ENCODE measurements at regions not wholly inside any gene's neighbourhood (a gene's known extent, or its start where the extent isn't known, plus 50 kb on each side); places are given as distances from the start of the nearest gene placed in this dataset.

DNA sequence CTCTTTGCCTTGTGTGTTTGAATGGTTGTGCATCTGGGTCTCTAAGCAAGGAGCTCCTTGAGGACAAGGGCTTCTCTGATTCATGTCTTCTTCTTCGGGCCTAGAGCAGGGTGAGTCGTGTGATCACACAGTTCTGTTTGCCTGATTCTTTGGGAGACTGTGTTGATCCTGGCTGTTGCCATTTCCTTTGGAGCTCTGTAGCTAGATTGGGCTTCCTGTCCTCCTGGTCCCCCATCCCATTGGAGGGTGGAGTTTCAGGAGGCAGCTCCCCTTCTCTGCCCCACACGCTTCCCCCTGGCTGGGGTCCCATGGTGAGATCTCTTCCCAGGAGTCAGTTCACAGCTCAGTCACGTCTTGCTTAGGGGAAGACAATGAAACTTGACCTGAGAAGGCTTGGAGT is 92.8 kb downstream of the TRIB2 start:
- no peak for DNase-seq
- TF ChIP-seq, protein P1, sequence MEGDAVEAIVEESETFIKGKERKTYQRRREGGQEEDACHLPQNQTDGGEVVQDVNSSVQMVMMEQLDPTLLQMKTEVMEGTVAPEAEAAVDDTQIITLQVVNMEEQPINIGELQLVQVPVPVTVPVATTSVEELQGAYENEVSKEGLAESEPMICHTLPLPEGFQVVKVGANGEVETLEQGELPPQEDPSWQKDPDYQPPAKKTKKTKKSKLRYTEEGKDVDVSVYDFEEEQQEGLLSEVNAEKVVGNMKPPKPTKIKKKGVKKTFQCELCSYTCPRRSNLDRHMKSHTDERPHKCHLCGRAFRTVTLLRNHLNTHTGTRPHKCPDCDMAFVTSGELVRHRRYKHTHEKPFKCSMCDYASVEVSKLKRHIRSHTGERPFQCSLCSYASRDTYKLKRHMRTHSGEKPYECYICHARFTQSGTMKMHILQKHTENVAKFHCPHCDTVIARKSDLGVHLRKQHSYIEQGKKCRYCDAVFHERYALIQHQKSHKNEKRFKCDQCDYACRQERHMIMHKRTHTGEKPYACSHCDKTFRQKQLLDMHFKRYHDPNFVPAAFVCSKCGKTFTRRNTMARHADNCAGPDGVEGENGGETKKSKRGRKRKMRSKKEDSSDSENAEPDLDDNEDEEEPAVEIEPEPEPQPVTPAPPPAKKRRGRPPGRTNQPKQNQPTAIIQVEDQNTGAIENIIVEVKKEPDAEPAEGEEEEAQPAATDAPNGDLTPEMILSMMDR (IDR thresholded peaks at IDR 0.05), result no peak
- Mint-ChIP-seq H3K9me3 (no peaks in the 10 kb centered on the region), H3K27me3 (peaks cover 2% of the 10 kb centered on the region), H3K4me1 (ENCODE audit: low read depth) (peaks cover 2% of the 10 kb centered on the region), H3K36me3 (ENCODE audit: low read depth) (no peaks in the 10 kb centered on the region), H3K27ac (no peak overlapping the region), H3K4me3 (no peak overlapping the region)
- ChIA-PET POLR2A (interaction anchor here (0.6 kb wide), 1 partner anchor 1381 kb away, joined by 4 read pairs; no protein-coding TSS in a partner anchor), CTCF (no interaction called here)
- no peak for ATAC-seq
- intact Hi-C loops (cut with micrococcal nuclease), result no loop called here

GRCh38 chr2:12811916-12812315 is 95.2 kb downstream of the TRIB2 start:
- Mint-ChIP-seq H3K9me3 (no peaks in the 10 kb centered on the region), H3K4me1 (ENCODE audit: low read depth) (peaks cover 16% of the 10 kb centered on the region)

GRCh38 chr2:12813166-12813565 is 96.4 kb downstream of the TRIB2 start:
- CTCF ChIA-PET, result no interaction called here
- Mint-ChIP-seq H3K36me3 (ENCODE audit: low read depth) (no peaks in the 10 kb centered on the region), H3K4me1 (ENCODE audit: low read depth) (peaks cover 18% of the 10 kb centered on the region), H3K4me3 (no peak overlapping the region), H3K9me3 (no peaks in the 10 kb centered on the region), H3K27ac (no peak overlapping the region), H3K27me3 (peaks cover under 1% of the 10 kb centered on the region)
- ATAC-seq, result no peak
- TF ChIP-seq, protein P1 (IDR thresholded peaks at IDR 0.05), result no peak
- DNase-seq, result no peak
- POLR2A ChIA-PET, result interaction anchor here (0.6 kb wide), 1 partner anchor 14 kb away, joined by 3 read pairs; no protein-coding TSS in a partner anchor
- intact Hi-C loops (cut with micrococcal nuclease), result no loop called here

More at GRCh38 chr2:12811916-12812315, 95.2 kb downstream of the TRIB2 start:
- no peaks in the 10 kb centered on the region for H3K36me3 Mint-ChIP-seq (ENCODE audit: low read depth)
- no peak for DNase-seq
- H3K27ac Mint-ChIP-seq, result no peak overlapping the region
- H3K4me3 Mint-ChIP-seq, result no peak overlapping the region
- intact Hi-C loops (cut with micrococcal nuclease), result no loop called here
- ATAC-seq, result no peak
- TF ChIP-seq, protein P1 (IDR thresholded peaks at IDR 0.05), result no peak
- peaks cover 2% of the 10 kb centered on the region for H3K27me3 Mint-ChIP-seq
- ChIA-PET CTCF (no interaction called here), POLR2A (no interaction called here)

- Mint-ChIP-seq H3K27ac (no peak overlapping the region), H3K9me3 (no peaks in the 10 kb centered on the region), H3K27me3 (peaks cover 2% of the 10 kb centered on the region), H3K36me3 (ENCODE audit: low read depth) (no peaks in the 10 kb centered on the region), H3K4me1 (ENCODE audit: low read depth) (peaks cover 30% of the 10 kb centered on the region), H3K4me3 (no peak overlapping the region)
- ChIA-PET CTCF (no interaction called here), POLR2A (no interaction called here)
- DNase-seq (no peak), ATAC-seq (peak; percentile 61)
- TF ChIP-seq, protein P1 (IDR thresholded peaks at IDR 0.05), result no peak
- intact Hi-C loops (cut with micrococcal nuclease), result no loop called here
Measured at GRCh38 chr2:12816379-12817306, 99.9 kb downstream of the TRIB2 start.

GRCh38 chr2:12817870-12818269 is 101.1 kb downstream of the TRIB2 start:
- H3K27me3 Mint-ChIP-seq, result peaks cover 2% of the 10 kb centered on the region
- ChIA-PET POLR2A (no interaction called here), CTCF (interaction anchor here (1.5 kb wide), 1 partner anchor 114 kb away, joined by 6 read pairs; no protein-coding TSS in a partner anchor)
- no peak overlapping the region for H3K27ac Mint-ChIP-seq
- intact Hi-C loops (cut with micrococcal nuclease), result no loop called here
- DNase-seq (no peak), ATAC-seq (peak; percentile 30)
- peaks cover 30% of the 10 kb centered on the region for H3K4me1 Mint-ChIP-seq (ENCODE audit: low read depth)
- H3K36me3 Mint-ChIP-seq (ENCODE audit: low read depth), result no peaks in the 10 kb centered on the region
- no peak overlapping the region for H3K4me3 Mint-ChIP-seq
- TF ChIP-seq, protein P1 (IDR thresholded peaks at IDR 0.05), result no peak
- no peaks in the 10 kb centered on the region for H3K9me3 Mint-ChIP-seq

Measured in activated CD8-positive, alpha-beta T cell treated with anti-CD3 and anti-CD28 coated beads for 36 hours (primary cell).